SK-N-SH treated with all-trans-retinoic acid at 6 μM for 48 hours (cell line): ENCODE measurements at regions not wholly inside any gene's neighbourhood (a gene's known extent, or its start where the extent isn't known, plus 50 kb on each side); places are given as distances from the start of the nearest gene placed in this dataset.

ENCODE experiments used
- ATAC-seq: fragments of 200-7000 bp; cut with Tn5 transposase; 3 replicates; pipeline ENCODE4 v1.9.1; 2020; ENCODE audit warnings: mild to moderate bottlenecking, moderate library complexity
- ARNTL ChIP-seq: fragments of 450-650 bp; formaldehyde crosslinking; IDR thresholded peaks from 2 replicates; pipeline ENCODE4 v1.5.0; 2020; ENCODE audit warnings: low read depth, mild to moderate bottlenecking, moderate library complexity, borderline replicate concordance
- BACH2 ChIP-seq: fragments of 250-450 bp; sonication (Bioruptor Pico); IDR thresholded peaks from 2 replicates; pipeline ENCODE4 v1.9.0; 2021; ENCODE audit warnings: mild to moderate bottlenecking, borderline replicate concordance
- CREB5 ChIP-seq: fragments of 250-450 bp; sonication (Bioruptor Pico); IDR thresholded peaks from 2 replicates; pipeline ENCODE4 v1.5.1; 2020; ENCODE audit warnings: low read depth, mild to moderate bottlenecking, moderate library complexity
- CSDC2 ChIP-seq: fragments of 250-450 bp; sonication (Bioruptor Pico); IDR thresholded peaks from 2 replicates; pipeline ENCODE4 v1.5.0; 2020; ENCODE audit warnings: mild to moderate bottlenecking, moderate library complexity
- CSRNP3 ChIP-seq: fragments of 250-450 bp; sonication (Bioruptor Pico); IDR thresholded peaks from 2 replicates; pipeline ENCODE4 v1.5.1; 2021; ENCODE audit warnings: mild to moderate bottlenecking, moderate library complexity
- ESRRG ChIP-seq: fragments of 250-450 bp; sonication (Bioruptor Pico); IDR thresholded peaks from 2 replicates; pipeline ENCODE4 v1.6.1; 2021; ENCODE audit warnings: mild to moderate bottlenecking
- GLIS3 ChIP-seq: fragments of 250-450 bp; sonication (Bioruptor Pico); IDR thresholded peaks from 2 replicates; pipeline ENCODE4 v1.5.0; 2020; ENCODE audit warnings: mild to moderate bottlenecking, moderate library complexity
- ISL1 ChIP-seq: fragments of 250-450 bp; sonication (Bioruptor Pico); IDR thresholded peaks from 2 replicates; pipeline ENCODE4 v2.1.2; 2022; ENCODE audit warnings: mild to moderate bottlenecking, moderate library complexity
- OSR1 ChIP-seq: fragments of 250-450 bp; sonication (Bioruptor Pico); IDR thresholded peaks from 2 replicates; pipeline ENCODE4 v1.8.0; 2022; ENCODE audit warnings: moderate library complexity, mild to moderate bottlenecking, inconsistent platforms
- PPARA ChIP-seq: fragments of 250-450 bp; sonication (Bioruptor Pico); IDR thresholded peaks from 2 replicates; pipeline ENCODE4 v1.5.0; 2020; ENCODE audit warnings: mild to moderate bottlenecking, borderline replicate concordance
- RARB ChIP-seq: fragments of 250-450 bp; sonication (Bioruptor Pico); IDR thresholded peaks from 2 replicates; pipeline ENCODE4 v1.8.0; 2021; ENCODE audit warnings: mild to moderate bottlenecking, moderate library complexity
- SNAI2 ChIP-seq: fragments of 250-450 bp; sonication (Bioruptor Pico); IDR thresholded peaks from 2 replicates; pipeline ENCODE4 v1.5.0; 2020; ENCODE audit warnings: mild to moderate bottlenecking, moderate library complexity
- TCF4 ChIP-seq: fragments of 250-450 bp; sonication (Bioruptor Pico); IDR thresholded peaks from 2 replicates; pipeline ENCODE4 v1.8.0; 2021; ENCODE audit warnings: mild to moderate bottlenecking, moderate library complexity, borderline replicate concordance
- TOX ChIP-seq: fragments of 250-450 bp; sonication (Bioruptor Pico); IDR thresholded peaks from 2 replicates; pipeline ENCODE4 v1.8.0; 2021; ENCODE audit warnings: mild to moderate bottlenecking, moderate library complexity, borderline replicate concordance
- TSHZ2 ChIP-seq: fragments of 250-450 bp; sonication (Bioruptor Pico); IDR thresholded peaks from 2 replicates; pipeline ENCODE4 v1.5.0; 2020; ENCODE audit warnings: mild to moderate bottlenecking, moderate library complexity
- ZC3H10 ChIP-seq: fragments of 250-450 bp; sonication (Bioruptor Pico); IDR thresholded peaks from 2 replicates; pipeline ENCODE4 v1.5.1; 2021; ENCODE audit warnings: mild to moderate bottlenecking, moderate library complexity
- ZFP3 ChIP-seq: fragments of 250-450 bp; sonication (Bioruptor Pico); IDR thresholded peaks from 2 replicates; pipeline ENCODE4 v1.5.0; 2020; ENCODE audit warnings: mild to moderate bottlenecking, moderate library complexity
- ZFP30 ChIP-seq: fragments of 450-650 bp; formaldehyde crosslinking; IDR thresholded peaks from 2 replicates; pipeline ENCODE4 v1.5.0; 2022; ENCODE audit warnings: mild to moderate bottlenecking, moderate library complexity
- ZNF565 ChIP-seq: fragments of 450-650 bp; formaldehyde crosslinking; conservative IDR thresholded peaks from 2 replicates; pipeline ENCODE4 v1.5.0; 2020; ENCODE audit warnings: low read depth, mild to moderate bottlenecking, moderate library complexity
- ZNF70 ChIP-seq: fragments of 450-650 bp; formaldehyde crosslinking; IDR thresholded peaks from 2 replicates; pipeline ENCODE4 v1.5.0; 2020; ENCODE audit warnings: mild to moderate bottlenecking, moderate library complexity
- ZNF8 ChIP-seq: fragments of 450-650 bp; formaldehyde crosslinking; IDR thresholded peaks from 2 replicates; pipeline ENCODE4 v1.5.0; 2020; ENCODE audit warnings: mild to moderate bottlenecking, moderate library complexity

- TF ChIP-seq CSRNP3 (CRISPR knock-in tag): no peak
- TF ChIP-seq ZFP3 (CRISPR knock-in tag): no peak
- TF ChIP-seq ESRRG (CRISPR knock-in tag): no peak
- TF ChIP-seq ZNF565: no peak
- no peak for TF ChIP-seq ZC3H10
- no peak for TF ChIP-seq ARNTL
- no peak for TF ChIP-seq ZNF70 (CRISPR knock-in tag)
- no peak for TF ChIP-seq CREB5 (CRISPR knock-in tag)
- no peak for TF ChIP-seq ZFP30
- TF ChIP-seq TOX (CRISPR knock-in tag): no peak
- no peak for TF ChIP-seq SNAI2 (CRISPR knock-in tag)
- no peak for TF ChIP-seq PPARA
- no peak for TF ChIP-seq TSHZ2 (CRISPR knock-in tag)
- TF ChIP-seq ZNF8 (CRISPR knock-in tag): no peak
- no peak for TF ChIP-seq BACH2 (CRISPR knock-in tag)
- no peak for TF ChIP-seq GLIS3
- TF ChIP-seq ISL1: no peak
- TF ChIP-seq CSDC2 (CRISPR knock-in tag): no peak
- TF ChIP-seq, all 23 proteins: peak for 0
- ATAC-seq: no peak
Observed at GRCh38 chr3:59128685-59129084, 78.9 kb upstream of the CFAP20DC start.

- TF ChIP-seq RARB (CRISPR knock-in tag) (0 out of 2 replicates have a peak, but pooled peaks have one; percentile 49), ZNF8 (CRISPR knock-in tag) (no peak), ZFP3 (CRISPR knock-in tag) (no peak), ISL1 (peak; percentile 91), ZC3H10 (peak; percentile 88), CREB5 (CRISPR knock-in tag) (no peak), TSHZ2 (CRISPR knock-in tag) (no peak), TOX (CRISPR knock-in tag) (peak; percentile 71; the same call in 1 of the 2 replicates), ZFP30 (no peak), CSDC2 (CRISPR knock-in tag) (no peak), ZNF565 (no peak), GLIS3 (no peak), CSRNP3 (CRISPR knock-in tag) (no peak)
- ATAC-seq: peak; percentile 96
Observed at GRCh38 chr3:59127071-59127470, 77.2 kb upstream of the CFAP20DC start.

GRCh38 chr3:59126446-59126845 is 76.6 kb upstream of the CFAP20DC start:
- peak; percentile 15; the same call in 2 of the 3 replicates for ATAC-seq

More at GRCh38 chr3:59126446-59126845, 76.6 kb upstream of the CFAP20DC start:
- TF ChIP-seq BACH2 (CRISPR knock-in tag) (no peak), TCF4 (no peak), OSR1 (CRISPR knock-in tag) (no peak), CSRNP3 (CRISPR knock-in tag) (no peak)
